ACC112 (cell line): ENCODE measurements at regions not wholly inside any gene's neighbourhood (a gene's known extent, or its start where the extent isn't known, plus 50 kb on each side); places are given as distances from the start of the nearest gene placed in this dataset.

Experiments
- H2AFZ ChIP-seq: fragments of 200-600 bp; sonication (generic); one replicate; pipeline ENCODE4 v1.6.0; 2017; ENCODE audit warnings: antibody characterized with exemption, low read length; ENCODE audit not compliant: unreplicated experiment
- H3K27ac ChIP-seq: fragments of 200-600 bp; sonication (generic); 2 replicates; pipeline ENCODE4 v1.5.1; 2014; ENCODE audit warnings: low read depth, mild to moderate bottlenecking, antibody characterized with exemption, low read length, moderate library complexity
- H3K27me3 ChIP-seq: fragments of 200-600 bp; sonication (generic); 2 replicates; pipeline ENCODE4 v1.6.1; 2014; ENCODE audit warnings: mild to moderate bottlenecking, antibody characterized with exemption, low read length, moderate library complexity, mixed read lengths; ENCODE audit not compliant: insufficient read depth
- H3K36me3 ChIP-seq: fragments of 200-600 bp; sonication (generic); 2 replicates; pipeline ENCODE4 v1.6.1; 2016; ENCODE audit warnings: mild to moderate bottlenecking, antibody characterized with exemption, low read length, moderate library complexity, mixed read lengths; ENCODE audit not compliant: insufficient read depth
- H3K4me1 ChIP-seq: fragments of 200-600 bp; sonication (generic); one replicate; pipeline ENCODE4 v1.6.1; 2016; ENCODE audit warnings: low read length, mixed read lengths; ENCODE audit not compliant: insufficient read depth, unreplicated experiment, control insufficient read depth
- H3K4me3 ChIP-seq: fragments of 200-600 bp; sonication (generic); 2 replicates; pipeline ENCODE4 v1.5.1; 2014; ENCODE audit warnings: mild to moderate bottlenecking, low read depth, low read length
- H3K79me2 ChIP-seq: fragments of 200-600 bp; sonication (generic); one replicate; pipeline ENCODE4 v1.6.0; 2016; ENCODE audit warnings: low read length; ENCODE audit not compliant: control insufficient read depth, unreplicated experiment, insufficient read depth

- H3K36me3 ChIP-seq = no peaks in the 10 kb centered on the region
- H3K27ac ChIP-seq = no peak overlapping the region
- no peak overlapping the region for H3K4me3 ChIP-seq
- H3K4me1 ChIP-seq = peaks cover 23% of the 10 kb centered on the region
- no peaks in the 10 kb centered on the region for H3K79me2 ChIP-seq
- H3K27me3 ChIP-seq = no peaks in the 10 kb centered on the region
- no peak overlapping the region for H2AFZ ChIP-seq
Observed at GRCh38 chr5:81848362-81848880, 97.5 kb upstream of the SSBP2 start.

GRCh38 chr5:81846301-81846700 is 95.4 kb upstream of the SSBP2 start:
- Histone ChIP-seq H2AFZ (no peak overlapping the region), H3K79me2 (no peaks in the 10 kb centered on the region), H3K4me1 (peaks cover 11% of the 10 kb centered on the region), H3K36me3 (no peaks in the 10 kb centered on the region), H3K27me3 (no peaks in the 10 kb centered on the region), H3K4me3 (no peak overlapping the region), H3K27ac (no peak overlapping the region)

- H2AFZ ChIP-seq = no peak overlapping the region
- H3K27me3 ChIP-seq = no peaks in the 10 kb centered on the region
- no peaks in the 10 kb centered on the region for H3K79me2 ChIP-seq
- no peak overlapping the region for H3K27ac ChIP-seq
- H3K4me3 ChIP-seq = no peak overlapping the region
- H3K36me3 ChIP-seq = no peaks in the 10 kb centered on the region
- no peaks in the 10 kb centered on the region for H3K4me1 ChIP-seq
Observed at GRCh38 chr5:81843845-81844244, 92.9 kb upstream of the SSBP2 start.

- Histone ChIP-seq H3K36me3 (no peaks in the 10 kb centered on the region), H3K27ac (no peak overlapping the region), H3K79me2 (no peaks in the 10 kb centered on the region), H3K27me3 (no peaks in the 10 kb centered on the region), H3K4me1 (no peaks in the 10 kb centered on the region), H3K4me3 (no peak overlapping the region), H2AFZ (no peak overlapping the region)
Observed at GRCh38 chr5:81842795-81843398, 92.0 kb upstream of the SSBP2 start.

- Histone ChIP-seq H3K4me3 (no peak overlapping the region), H3K4me1 (no peaks in the 10 kb centered on the region), H3K36me3 (no peaks in the 10 kb centered on the region), H3K27me3 (no peaks in the 10 kb centered on the region), H3K27ac (no peak overlapping the region), H3K79me2 (no peaks in the 10 kb centered on the region), H2AFZ (no peak overlapping the region)
Observed at GRCh38 chr5:81839034-81839433, 88.1 kb upstream of the SSBP2 start.

GRCh38 chr5:81838307-81838906 is 87.5 kb upstream of the SSBP2 start:
- Histone ChIP-seq H3K36me3 (no peaks in the 10 kb centered on the region), H3K27me3 (no peaks in the 10 kb centered on the region), H3K4me1 (no peaks in the 10 kb centered on the region), H3K27ac (no peak overlapping the region), H2AFZ (peak overlapping the region; percentile 39), H3K79me2 (no peaks in the 10 kb centered on the region), H3K4me3 (no peak overlapping the region)

GRCh38 chr5:81837667-81838306 is 86.9 kb upstream of the SSBP2 start:
- Histone ChIP-seq H3K4me1 (no peaks in the 10 kb centered on the region), H3K27ac (no peak overlapping the region), H3K79me2 (no peaks in the 10 kb centered on the region), H3K27me3 (no peaks in the 10 kb centered on the region), H3K4me3 (no peak overlapping the region), H3K36me3 (no peaks in the 10 kb centered on the region), H2AFZ (no peak overlapping the region)

GRCh38 chr5:81835814-81836367 is 85.0 kb upstream of the SSBP2 start:
- H3K79me2 ChIP-seq = no peaks in the 10 kb centered on the region
- H3K4me3 ChIP-seq = no peak overlapping the region
- no peaks in the 10 kb centered on the region for H3K4me1 ChIP-seq
- no peaks in the 10 kb centered on the region for H3K36me3 ChIP-seq
- H3K27me3 ChIP-seq = no peaks in the 10 kb centered on the region
- H3K27ac ChIP-seq = no peak overlapping the region
- H2AFZ ChIP-seq = no peak overlapping the region

- no peak overlapping the region for H3K4me3 ChIP-seq
- no peaks in the 10 kb centered on the region for H3K27me3 ChIP-seq
- no peaks in the 10 kb centered on the region for H3K36me3 ChIP-seq
- no peaks in the 10 kb centered on the region for H3K79me2 ChIP-seq
- H3K4me1 ChIP-seq = no peaks in the 10 kb centered on the region
- H3K27ac ChIP-seq = no peak overlapping the region
- no peak overlapping the region for H2AFZ ChIP-seq
Observed at GRCh38 chr5:81834021-81834660, 83.2 kb upstream of the SSBP2 start.

GRCh38 chr5:81830596-81830995 is 79.7 kb upstream of the SSBP2 start:
- Histone ChIP-seq H3K27ac (no peak overlapping the region), H3K4me3 (no peak overlapping the region), H3K36me3 (no peaks in the 10 kb centered on the region), H3K79me2 (no peaks in the 10 kb centered on the region), H3K4me1 (peaks cover 7% of the 10 kb centered on the region), H3K27me3 (no peaks in the 10 kb centered on the region), H2AFZ (no peak overlapping the region)
